Fibroblast of mammary gland (primary cell): ENCODE measurements at regions not wholly inside any gene's neighbourhood (a gene's known extent, or its start where the extent isn't known, plus 50 kb on each side); places are given as distances from the start of the nearest gene placed in this dataset.

Source experiments
- DNase-seq: peaks from one replicate; pipeline ENCODE4 v3.0.0-alpha.2; 2010; ENCODE audit warnings: low read depth
- H3K4me3 ChIP-seq: 2 replicates; pipeline ENCODE4 v1.5.1; 2011; ENCODE audit warnings: low read depth, mild to moderate bottlenecking, low read length, moderate library complexity; ENCODE audit not compliant: control insufficient read depth
- CTCF ChIP-seq: conservative IDR thresholded peaks from 2 replicates; pipeline ENCODE4 v1.5.1; 2011; ENCODE audit warnings: low read depth, low read length, inconsistent platforms; ENCODE audit not compliant: control insufficient read depth, insufficient read depth

DNA sequence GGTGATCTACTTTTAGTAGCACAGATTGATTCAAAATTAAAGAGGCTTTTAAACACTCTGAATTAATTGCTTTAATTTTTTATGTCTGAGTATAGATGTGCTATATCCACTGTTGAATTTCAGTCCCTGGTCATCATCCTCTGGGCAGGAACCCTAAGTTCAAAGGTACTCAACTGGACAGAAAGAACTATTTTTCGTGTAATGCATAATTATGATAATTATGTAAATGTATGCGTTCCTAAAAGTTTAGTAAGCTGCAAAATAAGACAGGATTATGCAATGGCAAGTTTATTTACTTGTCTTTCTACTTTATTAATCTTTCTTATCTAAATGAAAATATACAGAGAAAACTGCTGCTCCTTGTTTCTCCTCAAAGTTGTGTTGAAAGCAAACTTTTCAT lies 690.1 kb upstream of the MAN1A1 start:
- DNase-seq: no peak
- no peak overlapping the region for H3K4me3 ChIP-seq
- no peak for TF ChIP-seq CTCF

DNA sequence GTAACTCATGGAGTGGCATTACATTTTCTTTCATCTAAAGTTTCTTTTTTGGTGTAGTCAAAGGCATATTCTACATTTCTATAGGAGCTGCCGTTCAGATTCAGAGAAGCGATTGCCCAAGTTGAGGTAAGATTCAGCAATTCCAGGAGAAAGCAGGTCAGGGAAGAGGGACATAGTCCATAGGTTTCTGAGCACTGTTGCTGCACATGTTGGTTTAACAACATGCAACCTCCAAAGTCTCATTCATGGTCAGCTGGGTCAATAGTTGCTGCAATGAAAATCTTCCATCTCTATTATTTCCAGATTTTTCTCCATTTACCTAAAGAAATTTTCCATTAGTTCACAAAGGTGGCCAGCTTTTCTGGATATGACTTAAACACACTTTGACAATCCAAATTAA lies 682.3 kb upstream of the MAN1A1 start:
- DNase-seq: no peak
- no peak overlapping the region for H3K4me3 ChIP-seq
- TF ChIP-seq CTCF: no peak

GRCh38 chr6:120026791-120027190 lies 677.2 kb upstream of the MAN1A1 start:
- no peak for TF ChIP-seq CTCF
- DNase-seq: no peak
- H3K4me3 ChIP-seq: no peak overlapping the region

DNA sequence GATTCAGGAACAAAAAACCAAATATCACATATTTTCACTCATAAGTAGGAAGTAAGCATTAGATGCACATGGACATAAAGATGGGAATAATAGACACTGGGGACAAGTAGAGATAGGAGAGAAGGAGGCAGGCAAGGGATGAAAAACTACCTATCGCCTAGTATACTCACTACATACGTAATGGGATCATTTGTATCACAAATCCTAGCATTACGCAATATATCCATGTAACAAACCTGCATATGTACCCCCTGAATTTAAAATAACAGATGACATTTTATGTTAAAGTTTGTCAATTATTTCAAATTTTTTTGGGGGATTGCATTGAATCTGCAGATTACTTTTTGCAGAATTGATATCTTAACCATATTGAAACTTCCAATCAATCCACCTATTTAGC lies 660.5 kb upstream of the MAN1A1 start:
- TF ChIP-seq CTCF: no peak
- DNase-seq: no peak
- no peak overlapping the region for H3K4me3 ChIP-seq

DNA sequence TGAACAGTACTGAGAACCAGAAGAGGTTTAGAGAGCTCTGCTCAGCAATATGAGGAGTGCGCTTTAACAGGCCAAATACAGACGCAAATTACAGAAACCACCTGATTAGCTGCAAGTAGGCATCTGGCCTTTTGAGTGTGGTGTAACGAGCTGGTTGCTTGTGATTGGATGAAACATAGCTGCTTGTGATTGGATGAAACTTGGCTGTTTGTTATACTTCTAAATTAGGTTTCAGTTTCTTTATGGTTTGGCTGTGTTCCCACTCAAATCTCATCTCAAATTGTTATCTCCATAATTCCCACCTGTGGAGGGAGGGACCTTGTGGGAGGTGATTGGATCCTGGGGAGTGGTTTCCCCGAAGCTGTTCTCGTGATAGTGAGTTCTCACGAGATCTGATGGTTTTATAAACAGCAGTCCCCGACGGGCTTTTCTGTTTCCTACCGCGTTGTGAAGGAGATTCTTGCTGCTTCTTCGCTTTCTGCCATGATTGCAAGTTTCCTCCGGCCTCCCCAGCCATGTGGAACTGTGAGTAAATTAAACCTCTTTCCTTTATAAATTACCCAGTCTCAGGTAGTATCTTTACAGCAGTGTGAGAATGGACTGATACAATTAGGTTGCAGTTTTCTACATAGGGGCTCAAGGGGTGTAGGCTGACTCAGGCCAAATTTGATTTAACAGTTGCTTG lies 655.9 kb upstream of the MAN1A1 start:
- TF ChIP-seq CTCF: no peak
- DNase-seq: no peak

GRCh38 chr6:119986934-119987549 lies 637.5 kb upstream of the MAN1A1 start:
- no peak overlapping the region for H3K4me3 ChIP-seq
- no peak for TF ChIP-seq CTCF
- no peak for DNase-seq

More for the DNA sequence above, 655.9 kb upstream of the MAN1A1 start:
- H3K4me3 ChIP-seq: no peak overlapping the region
